Ureter (tissue), 1 donor: ENCODE measurements at regions not wholly inside any gene's neighbourhood (a gene's known extent, or its start where the extent isn't known, plus 50 kb on each side); places are given as distances from the start of the nearest gene placed in this dataset.
"Not testable (repeated sequence)": the region's sequence is repeated elsewhere in the genome, so short reads cannot be mapped to it uniquely, and the experiment has no call there.

Experiments used
- DNase-seq: peaks from one replicate; pipeline ENCODE4 v3.0.0-alpha.2; 2020; ENCODE audit warnings: low spot score
- donor health status: DM: yes; HTN: yes; CAD: no.

- no peak for DNase-seq
Observed at GRCh38 chr11:128157423-128158298, 429.7 kb downstream of the ETS1 start.

GRCh38 chr11:128156486-128156885 is 430.9 kb downstream of the ETS1 start:
- no peak for DNase-seq

DNA sequence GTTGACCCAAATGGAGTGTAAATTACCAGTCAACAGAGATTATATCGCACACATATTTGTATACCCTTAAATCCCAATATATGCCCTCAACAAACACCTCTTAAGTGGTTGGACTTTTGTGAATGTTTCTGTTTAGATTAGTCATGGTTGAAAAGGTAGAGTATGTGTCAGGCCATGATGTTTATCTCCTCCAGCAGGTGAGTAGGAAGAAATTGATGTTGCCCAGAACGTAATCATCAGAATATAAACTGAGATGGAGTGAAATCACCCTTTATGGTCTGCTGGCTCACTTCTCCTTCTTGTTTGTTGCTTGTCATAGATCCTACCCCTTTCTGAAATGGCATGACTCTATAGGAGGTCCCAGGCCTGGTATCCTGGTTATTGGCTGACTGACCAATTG is 431.8 kb downstream of the ETS1 start:
- no peak for DNase-seq

- no peak for DNase-seq
Observed at GRCh38 chr11:128153697-128154048, 433.7 kb downstream of the ETS1 start.

- no peak for DNase-seq
Observed at GRCh38 chr11:128152796-128153696, 434.3 kb downstream of the ETS1 start.

DNA sequence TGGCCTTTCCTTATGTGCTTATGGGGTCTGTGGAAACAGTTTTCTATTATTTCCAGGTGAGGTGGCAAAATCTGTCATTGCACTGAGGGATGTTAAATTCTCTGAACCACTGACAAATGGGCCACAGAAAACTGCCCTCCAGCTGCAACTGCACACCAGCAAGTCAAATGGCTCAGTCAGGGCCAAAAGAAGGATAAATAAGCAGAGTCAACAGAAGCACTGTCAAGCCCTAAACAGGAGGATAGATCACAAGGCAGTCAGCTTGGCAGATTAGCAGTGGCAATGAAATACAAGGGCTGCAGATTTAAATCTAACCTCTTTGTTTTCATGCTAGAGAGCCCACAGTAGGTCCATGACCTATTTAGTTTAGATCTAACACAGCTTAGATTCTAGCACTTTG is 435.6 kb downstream of the ETS1 start:
- DNase-seq: no peak

DNA sequence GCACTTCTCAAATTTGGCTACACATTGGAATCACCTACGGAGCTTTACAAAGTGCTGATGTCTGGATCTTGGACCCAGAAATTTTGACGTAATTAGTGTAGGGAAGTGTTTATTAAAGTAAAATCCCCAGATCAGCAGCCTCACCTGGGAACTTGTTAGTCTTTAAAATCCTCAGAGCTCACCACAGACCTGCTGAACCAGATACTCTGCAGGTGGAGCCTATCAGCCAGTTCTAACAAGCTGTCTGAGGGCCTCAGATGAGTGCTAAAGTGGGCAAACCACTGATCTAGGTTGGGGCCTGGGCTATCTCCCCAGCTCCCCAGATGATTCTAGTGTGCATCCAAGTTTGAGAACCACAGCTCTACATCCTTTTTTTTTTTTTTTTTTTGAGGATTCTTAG is 436.0 kb downstream of the ETS1 start:
- DNase-seq: no peak

- no peak for DNase-seq
Observed at GRCh38 chr11:128148208-128148607, 439.1 kb downstream of the ETS1 start.

GRCh38 chr11:128146926-128147605 is 440.3 kb downstream of the ETS1 start:
- DNase-seq: no peak

DNA sequence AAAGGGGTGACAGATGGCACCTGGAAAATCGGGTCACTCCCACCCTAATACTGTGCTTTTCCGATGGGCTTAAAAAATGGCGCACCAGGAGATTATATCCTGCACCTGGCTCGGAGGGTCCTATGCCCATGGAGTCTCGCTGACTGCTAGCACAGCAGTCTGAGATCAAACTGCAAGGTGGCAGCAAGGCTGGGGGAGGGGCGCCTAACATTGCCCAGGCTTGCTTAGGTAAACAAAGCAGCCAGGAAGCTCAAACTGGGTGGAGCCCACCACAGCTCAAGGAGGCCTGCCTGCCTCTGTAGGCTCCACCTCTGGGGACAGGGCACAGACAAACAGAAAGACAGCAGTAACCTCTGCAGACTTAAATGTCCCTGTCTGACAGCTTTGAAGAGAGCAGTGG is 447.1 kb downstream of the ETS1 start:
- DNase-seq: not testable (repeated sequence)

DNA sequence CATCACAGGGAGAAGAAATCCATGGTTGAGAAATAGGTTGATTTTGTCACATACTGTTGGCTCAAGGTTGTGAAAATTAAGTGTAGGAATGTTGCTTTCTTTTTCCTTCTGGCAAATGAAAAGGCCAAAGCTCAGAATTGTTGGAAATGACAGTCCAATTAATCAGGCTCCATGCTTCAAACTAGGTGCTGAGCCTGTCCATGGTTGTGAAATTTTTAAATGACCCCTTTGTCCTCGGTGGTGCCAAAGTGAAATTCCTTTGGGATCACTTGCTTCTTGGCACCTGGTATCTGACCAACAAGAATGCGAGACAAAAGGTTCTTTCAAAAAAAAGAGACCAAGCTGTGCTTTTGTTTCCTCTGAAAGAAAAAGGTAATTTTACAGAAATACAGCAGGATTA is 451.9 kb downstream of the ETS1 start:
- DNase-seq: no peak

GRCh38 chr11:128133501-128133900 is 453.9 kb downstream of the ETS1 start:
- no peak for DNase-seq

GRCh38 chr11:128130052-128130451 is 457.3 kb downstream of the ETS1 start:
- no peak for DNase-seq

DNA sequence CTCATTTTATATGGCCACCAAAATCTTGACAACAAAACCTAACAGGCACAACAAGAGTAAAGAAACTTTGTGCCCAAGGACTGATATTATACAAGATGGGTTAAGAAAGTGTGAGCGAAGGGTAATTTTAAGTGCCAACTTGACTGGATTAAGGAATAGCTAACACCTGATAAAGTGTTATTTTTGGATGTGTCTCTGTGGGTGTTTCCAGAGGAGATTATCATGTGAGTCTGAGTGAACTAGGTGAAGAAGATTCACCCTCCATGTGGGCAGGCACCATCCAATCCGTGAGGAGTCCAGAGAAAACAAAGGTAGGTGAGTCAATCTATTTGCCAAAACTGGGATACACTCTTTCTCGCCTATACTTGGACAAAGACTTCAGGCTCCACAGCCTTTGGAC is 461.6 kb downstream of the ETS1 start:
- no peak for DNase-seq

GRCh38 chr11:128116885-128117284 is 470.5 kb downstream of the ETS1 start:
- DNase-seq: no peak

GRCh38 chr11:128116447-128116846 is 470.9 kb downstream of the ETS1 start:
- no peak for DNase-seq

- DNase-seq: no peak
Observed at GRCh38 chr11:128105950-128106349, 481.4 kb downstream of the ETS1 start.

DNA sequence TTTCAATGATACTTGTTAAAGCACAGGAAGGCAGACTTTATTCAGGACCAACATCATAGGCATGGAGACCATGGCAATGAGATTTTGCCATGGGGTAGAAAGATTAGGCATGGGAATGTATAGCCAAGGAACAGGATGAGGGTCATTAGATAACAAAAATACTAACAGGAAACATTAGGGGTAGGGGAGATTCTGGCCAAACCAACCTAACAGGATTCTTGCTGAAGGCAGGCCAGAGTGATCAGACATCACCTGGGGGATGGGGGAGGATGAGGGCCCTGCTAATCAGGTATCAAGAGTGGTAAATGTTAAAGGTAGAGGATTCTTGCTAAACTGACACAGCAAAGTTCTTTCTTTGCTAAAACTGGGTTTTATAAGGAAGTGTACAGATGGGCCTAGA is 481.8 kb downstream of the ETS1 start:
- DNase-seq: no peak

GRCh38 chr11:128103278-128103873 is 484.0 kb downstream of the ETS1 start:
- DNase-seq: no peak

GRCh38 chr11:128098781-128099180 is 488.6 kb downstream of the ETS1 start:
- DNase-seq: no peak

GRCh38 chr11:128095466-128095981 is 491.8 kb downstream of the ETS1 start:
- no peak for DNase-seq

DNA sequence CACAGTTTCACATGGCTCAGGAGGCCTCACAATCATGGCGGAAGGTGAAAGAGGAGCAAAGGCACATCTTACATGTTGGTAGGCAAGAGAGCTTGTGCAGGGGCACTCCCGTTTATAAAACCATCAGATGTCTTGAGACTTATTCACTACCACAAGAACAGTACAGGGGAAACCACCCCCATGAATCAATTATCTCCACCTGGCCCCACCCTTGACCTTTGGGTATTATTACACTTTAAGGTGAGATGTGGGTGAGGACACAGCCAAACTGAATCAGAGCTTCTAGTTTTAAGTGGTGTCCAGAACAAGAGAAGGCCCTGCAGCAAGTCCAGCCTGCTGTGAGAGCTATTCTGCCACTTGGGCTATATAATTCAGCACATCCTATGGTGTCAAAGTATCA is 493.7 kb downstream of the ETS1 start:
- DNase-seq: no peak
